ENCODE measurements at regions not wholly inside any gene's neighbourhood (a gene's known extent, or its start where the extent isn't known, plus 50 kb on each side); places are given as distances from the start of the nearest gene placed in this dataset.
"Not testable (repeated sequence)": the region's sequence is repeated elsewhere in the genome, so short reads cannot be mapped to it uniquely, and the experiment has no call there.

DNA sequence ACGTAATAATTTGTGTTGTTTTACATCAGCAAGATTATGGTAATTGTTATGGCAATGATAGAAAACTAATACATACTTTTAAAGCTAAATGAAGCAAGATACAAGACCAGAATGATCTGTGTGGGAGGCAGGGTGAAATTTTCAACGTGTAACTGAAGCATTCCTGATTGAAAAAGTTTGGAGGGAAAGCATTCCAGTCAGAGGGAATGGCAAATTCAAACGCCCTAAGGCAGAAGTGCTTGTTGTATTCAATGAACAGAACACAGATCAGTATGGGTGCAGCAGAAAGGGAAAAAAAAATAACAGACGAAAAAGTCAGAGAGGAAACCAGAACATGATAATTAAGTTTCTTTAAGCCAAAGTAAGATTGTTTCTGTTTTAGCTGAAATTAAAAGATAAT, 928.5 kb upstream of the SLITRK1 start:
- no peak overlapping the region for H3K4me3 ChIP-seq (ENCODE audit: low read depth, low read length)
- TF ChIP-seq, protein P1, sequence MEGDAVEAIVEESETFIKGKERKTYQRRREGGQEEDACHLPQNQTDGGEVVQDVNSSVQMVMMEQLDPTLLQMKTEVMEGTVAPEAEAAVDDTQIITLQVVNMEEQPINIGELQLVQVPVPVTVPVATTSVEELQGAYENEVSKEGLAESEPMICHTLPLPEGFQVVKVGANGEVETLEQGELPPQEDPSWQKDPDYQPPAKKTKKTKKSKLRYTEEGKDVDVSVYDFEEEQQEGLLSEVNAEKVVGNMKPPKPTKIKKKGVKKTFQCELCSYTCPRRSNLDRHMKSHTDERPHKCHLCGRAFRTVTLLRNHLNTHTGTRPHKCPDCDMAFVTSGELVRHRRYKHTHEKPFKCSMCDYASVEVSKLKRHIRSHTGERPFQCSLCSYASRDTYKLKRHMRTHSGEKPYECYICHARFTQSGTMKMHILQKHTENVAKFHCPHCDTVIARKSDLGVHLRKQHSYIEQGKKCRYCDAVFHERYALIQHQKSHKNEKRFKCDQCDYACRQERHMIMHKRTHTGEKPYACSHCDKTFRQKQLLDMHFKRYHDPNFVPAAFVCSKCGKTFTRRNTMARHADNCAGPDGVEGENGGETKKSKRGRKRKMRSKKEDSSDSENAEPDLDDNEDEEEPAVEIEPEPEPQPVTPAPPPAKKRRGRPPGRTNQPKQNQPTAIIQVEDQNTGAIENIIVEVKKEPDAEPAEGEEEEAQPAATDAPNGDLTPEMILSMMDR (IDR thresholded peaks at IDR 0.05; ENCODE audit: low read depth, low read length) = no peak

DNA sequence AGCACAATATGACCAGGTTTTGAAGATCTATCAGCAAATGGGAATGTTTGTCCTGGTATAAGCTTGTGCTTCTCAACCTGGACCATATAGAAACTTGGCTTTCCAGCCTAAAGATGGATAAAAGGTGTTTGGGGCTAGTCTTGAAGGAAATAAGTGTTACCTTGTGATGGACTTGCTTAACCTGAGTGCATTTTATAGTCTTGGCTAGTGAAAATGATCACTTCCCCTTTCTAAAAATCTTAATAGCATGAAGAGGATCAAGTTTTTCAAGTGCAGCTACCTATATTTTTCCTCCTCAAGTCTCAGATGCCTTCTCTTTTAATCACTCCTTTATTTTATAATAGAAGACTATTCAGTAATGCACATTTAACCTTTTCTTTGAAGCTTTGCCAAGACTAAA, 919.8 kb upstream of the SLITRK1 start:
- TF ChIP-seq, protein P1 (IDR thresholded peaks at IDR 0.05; ENCODE audit: low read depth, low read length) = no peak
- H3K4me3 ChIP-seq (ENCODE audit: low read depth, low read length) = no peak overlapping the region

DNA sequence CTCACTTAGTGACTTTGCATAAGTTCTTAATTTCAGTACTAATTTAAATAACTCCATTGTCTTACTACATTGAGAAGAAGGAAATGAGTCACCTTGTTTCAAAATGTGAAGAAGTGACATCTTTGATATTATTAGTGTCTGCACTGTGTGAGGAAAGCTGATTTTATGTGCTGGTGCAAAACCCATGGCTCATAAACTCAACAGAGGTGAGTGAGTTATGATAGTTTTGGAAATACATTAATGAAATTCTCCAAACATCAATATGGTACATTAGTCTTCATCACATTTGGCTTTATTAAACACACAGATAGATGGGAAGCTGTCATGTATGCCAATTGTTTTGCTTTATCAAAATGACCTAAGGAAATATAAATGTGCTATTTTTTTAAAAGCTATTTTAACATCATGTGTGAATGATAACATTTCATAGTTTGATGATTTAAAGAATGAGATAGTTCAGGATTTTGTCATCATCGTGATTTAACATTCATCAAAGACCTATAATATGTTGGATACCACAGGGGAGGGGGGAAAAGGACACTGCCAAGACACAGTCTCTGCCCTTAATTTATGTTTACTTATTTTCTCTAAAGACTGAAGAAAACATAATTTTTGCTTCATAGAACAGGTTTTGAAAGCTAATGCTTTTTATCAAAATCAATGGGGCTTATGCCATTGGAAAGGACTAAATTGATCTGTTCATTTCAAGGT, 902.3 kb upstream of the SLITRK1 start:
- H3K4me3 ChIP-seq (ENCODE audit: low read depth, low read length) = no peak overlapping the region
- TF ChIP-seq, protein P1 (IDR thresholded peaks at IDR 0.05; ENCODE audit: low read depth, low read length) = no peak

DNA sequence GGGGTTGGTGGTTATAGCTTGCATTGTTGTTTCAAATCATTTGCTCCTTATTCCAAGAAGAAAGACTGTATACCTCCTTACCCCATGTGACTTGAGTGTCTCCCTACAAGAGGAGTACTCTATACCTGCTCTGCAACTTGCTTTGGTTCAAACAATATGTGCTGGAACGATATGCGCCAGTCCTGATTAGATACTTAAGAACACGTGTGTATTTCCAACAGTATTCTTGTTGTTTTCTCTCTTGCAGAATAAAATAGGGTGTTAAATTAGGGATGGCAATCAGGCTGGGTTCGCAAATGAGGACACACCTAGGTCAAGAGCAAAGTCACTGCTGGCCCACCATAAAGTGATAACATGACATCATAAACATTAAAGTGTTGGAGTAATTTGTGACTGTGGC, 895.0 kb upstream of the SLITRK1 start:
- TF ChIP-seq, protein P1 (IDR thresholded peaks at IDR 0.05; ENCODE audit: low read depth, low read length) = no peak

DNA sequence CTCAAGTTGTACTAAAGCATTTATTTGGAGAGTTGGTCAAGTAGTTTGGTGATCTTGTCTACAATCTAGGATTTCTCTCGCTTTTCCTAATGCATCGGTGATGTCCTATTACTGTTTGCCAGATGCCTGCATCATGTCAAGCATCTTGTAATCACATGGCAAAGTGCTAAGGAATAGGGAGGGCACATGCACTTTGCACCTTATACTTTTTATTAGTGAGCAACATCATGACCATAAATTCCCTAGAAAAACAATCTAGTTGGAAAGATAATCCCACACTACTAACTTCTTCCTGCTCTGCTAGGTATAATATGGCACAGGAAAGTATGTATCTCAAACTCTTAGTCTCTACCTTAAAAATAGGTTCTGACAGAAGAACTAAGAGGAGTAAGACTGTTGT, 894.3 kb upstream of the SLITRK1 start:
- TF ChIP-seq, protein P1 (IDR thresholded peaks at IDR 0.05; ENCODE audit: low read depth, low read length) = no peak
- no peak overlapping the region for H3K4me3 ChIP-seq (ENCODE audit: low read depth, low read length)

More for the DNA sequence above, 895.0 kb upstream of the SLITRK1 start:
- H3K4me3 ChIP-seq (ENCODE audit: low read depth, low read length) = no peak overlapping the region

DNA sequence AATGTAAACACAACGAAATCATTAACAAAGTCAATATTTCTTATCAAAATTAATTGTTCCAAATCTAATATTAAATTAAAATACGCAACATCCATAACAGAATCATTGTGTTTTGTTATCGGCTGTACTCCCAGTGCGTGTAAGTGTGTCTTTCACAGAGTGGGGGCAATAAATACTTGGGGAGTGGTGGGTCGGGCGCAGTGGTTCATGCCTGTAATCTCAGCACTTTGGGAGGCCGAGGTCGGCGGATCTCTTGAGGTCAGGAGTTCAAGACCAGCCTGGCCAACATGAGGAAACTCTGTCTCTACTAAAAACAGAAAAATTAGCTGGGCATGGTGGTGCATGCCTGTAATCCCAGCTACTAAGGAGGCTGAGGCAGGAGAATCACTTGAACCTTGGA, 893.6 kb upstream of the SLITRK1 start:
- H3K4me3 ChIP-seq (ENCODE audit: low read depth, low read length) = not testable (repeated sequence)

DNA sequence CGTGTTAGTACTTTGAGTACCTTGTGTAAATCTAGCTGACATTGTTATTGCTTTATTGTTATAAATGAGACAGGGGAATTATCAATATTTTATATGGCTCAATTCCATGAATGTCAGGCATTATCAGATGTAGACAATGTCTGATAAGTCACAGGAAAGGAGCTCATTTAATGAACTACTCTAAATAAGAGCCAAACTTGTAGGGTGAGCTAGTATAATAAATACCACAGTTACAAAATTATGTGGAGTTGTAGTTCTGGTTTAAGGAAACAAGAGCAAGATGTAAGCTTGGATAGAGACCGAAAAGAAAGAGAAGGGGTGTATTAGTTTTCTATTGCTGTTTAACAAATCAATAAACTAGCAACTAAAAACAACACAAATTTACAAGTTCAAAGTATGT, 891.8 kb upstream of the SLITRK1 start:
- no peak overlapping the region for H3K4me3 ChIP-seq (ENCODE audit: low read depth, low read length)

More for the DNA sequence above, 891.8 kb upstream of the SLITRK1 start:
- TF ChIP-seq, protein P1 (IDR thresholded peaks at IDR 0.05; ENCODE audit: low read depth, low read length) = no peak
